Right lung (tissue), 2 donors: ENCODE measurements at regions not wholly inside any gene's neighbourhood (a gene's known extent, or its start where the extent isn't known, plus 50 kb on each side); places are given as distances from the start of the nearest gene placed in this dataset.
"Not testable (repeated sequence)": the region's sequence is repeated elsewhere in the genome, so short reads cannot be mapped to it uniquely, and the experiment has no call there.

Experiments used
- DNase-seq, 2 donors: peaks; one replicate each; pipeline ENCODE4 v3.0.0-alpha.2; 2013

DNA sequence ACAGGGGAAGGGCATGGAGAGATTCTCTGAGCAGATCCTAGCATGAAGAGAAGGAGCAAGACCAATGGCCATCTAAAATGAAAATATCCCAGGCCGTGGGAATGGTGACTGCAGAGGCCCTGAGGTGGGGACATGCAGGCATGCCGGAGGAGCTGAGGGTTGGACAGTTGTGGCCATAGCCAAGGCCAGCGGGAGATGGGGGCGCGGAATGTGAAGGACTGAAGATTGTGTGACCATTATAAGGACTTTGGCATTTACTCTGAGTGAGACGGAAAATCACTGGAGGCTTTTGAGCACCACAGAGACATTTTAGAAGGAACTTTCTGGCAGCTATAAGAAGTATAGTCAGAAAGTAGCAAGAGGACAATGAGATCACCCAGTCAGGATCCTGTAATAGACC is 341.1 kb downstream of the SFMBT2 start:
- DNase-seq, result no peak

DNA sequence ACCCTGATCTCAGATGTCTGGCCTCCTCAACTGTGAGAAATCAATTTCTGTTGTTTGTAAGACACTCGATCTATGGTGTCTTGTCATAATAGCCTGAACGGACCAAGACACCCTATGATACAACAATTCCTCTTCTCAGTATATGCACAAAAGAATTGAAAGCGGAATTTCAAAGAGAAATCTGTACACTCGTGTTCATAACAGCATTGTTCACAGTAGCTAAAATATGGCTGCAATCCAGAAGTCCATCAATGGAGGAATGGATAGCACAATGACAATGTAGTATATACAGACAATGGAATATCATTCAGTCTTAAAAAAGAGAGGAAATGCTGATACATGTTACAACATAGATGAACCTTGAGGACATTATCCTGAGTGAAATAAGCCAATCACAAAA is 354.6 kb downstream of the SFMBT2 start:
- DNase-seq, result no peak

DNA sequence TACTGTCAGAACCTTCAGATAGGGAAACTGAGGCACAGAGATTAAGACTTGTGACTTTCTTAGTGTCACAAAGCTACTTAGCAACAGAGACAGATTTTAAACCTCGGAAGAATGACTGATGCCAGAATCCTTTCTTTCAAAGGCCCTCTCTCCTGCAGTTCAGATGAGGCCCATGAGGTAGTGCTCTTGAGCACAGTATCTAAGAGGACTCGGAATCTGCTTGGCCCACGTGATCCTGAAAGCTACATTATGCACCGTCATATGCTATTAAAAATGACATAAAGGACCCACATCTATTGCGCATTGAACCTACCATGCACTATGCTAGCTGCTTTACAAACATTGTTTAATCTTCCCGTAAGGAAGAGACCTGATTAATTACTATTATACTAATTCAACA is 355.9 kb downstream of the SFMBT2 start:
- no peak for DNase-seq

DNA sequence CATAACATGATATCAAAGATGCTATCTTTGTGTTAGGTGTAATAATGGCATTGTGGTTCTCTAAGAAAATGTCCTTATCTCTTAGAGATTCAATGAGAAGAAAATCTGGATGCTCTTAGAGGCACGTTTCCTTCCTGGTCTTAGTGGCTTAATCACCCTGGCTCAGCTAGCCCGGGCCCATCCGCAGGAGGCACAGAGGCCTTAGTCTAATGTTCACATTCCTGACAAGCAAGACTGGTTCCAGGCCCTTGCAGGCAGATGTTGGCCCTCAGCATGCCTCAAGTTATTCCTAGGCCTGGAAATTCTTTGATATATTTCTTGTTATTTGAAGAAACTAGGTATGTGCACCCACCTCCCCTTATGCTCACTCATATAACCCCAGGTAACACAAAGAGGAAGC is 357.6 kb downstream of the SFMBT2 start:
- DNase-seq, result no peak

DNA sequence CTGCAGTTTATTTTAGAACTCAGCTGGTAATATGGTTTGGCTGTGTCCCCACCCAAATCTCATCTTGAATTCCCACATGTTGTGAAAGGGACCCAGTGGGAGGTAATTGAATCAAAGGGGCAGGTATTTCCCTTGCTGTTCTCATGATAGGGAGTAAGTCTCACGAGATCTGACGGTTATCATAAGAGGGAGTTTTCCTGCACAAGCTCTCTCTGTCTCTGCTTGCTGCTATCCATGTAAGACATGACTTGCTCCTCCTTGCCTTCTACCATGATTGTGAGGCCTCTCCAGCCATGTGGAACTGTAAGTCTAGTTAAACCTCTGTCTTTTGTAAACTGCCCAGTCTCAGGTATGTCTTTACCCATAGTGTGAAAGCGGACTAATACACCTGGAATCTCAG is 360.8 kb downstream of the SFMBT2 start:
- DNase-seq, result not testable (repeated sequence)

DNA sequence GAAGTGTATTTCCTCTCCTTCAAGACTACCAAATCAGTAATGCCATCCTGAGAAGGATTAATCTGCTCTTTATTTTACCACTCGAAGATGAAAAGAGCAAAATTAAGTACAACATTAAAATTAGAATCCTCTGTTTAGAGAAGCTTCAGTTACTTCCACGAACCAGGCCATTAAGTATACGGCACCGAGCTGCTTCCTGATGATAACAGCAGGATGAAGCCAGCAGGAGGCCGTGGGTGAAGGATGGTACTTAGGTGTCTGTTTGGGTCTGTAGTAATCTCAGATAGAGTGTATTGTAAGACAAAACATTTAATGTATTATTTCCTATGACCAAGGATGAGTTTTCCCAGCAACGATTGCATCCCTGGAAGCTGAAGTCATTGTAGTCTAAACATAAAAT is 362.8 kb downstream of the SFMBT2 start:
- DNase-seq, result no peak

DNA sequence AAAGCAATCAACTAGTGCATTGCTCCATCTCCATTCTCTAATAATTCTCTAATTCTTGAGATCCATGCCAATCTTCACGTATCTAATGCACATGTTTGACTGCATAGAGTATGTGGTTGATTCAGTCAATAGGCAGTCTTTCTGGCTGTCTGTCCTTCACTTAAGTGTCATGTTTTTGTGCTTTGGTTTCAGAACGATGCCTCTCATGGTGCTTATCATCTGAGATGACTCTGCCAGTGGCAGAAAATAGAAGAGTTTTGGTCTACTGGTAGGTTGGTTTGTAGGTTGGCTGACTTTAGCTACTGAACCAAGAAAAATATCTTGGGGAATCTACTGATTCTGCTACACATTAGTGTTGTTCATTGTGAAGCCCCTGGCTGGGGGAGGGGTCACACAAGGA is 364.2 kb downstream of the SFMBT2 start:
- DNase-seq, result no peak

DNA sequence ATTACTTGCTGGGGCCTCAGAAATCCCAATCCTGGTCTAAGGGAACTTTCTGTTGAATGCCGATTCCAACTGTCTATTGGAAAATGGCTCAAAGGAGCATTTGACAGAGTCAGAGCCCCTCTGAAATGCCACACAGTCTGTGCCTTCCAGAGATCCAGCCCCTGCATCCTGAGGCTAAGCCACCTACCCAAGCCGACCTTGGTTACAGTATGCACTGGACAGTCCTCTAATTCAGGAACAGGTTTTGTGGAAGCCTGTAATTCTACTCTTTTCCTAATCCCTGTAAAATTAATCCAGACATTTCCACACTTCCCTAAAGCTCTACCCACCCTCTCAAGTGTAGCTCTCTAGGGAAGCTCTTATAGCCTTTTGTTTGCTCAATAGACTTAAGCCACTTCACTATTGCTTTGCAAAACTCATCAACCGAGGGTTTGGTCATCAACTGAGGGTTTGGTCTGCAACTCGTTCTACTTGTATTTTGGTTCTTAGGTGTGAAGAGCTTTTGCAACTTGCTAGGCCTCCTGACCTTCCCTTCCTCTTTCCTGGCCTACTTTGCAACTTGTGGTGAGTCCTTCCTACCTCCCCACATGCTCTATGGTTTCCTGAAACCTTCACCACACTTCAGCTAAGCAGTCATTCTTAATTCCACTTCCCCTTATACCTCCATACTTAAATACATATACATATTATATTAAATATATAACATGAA is 364.8 kb downstream of the SFMBT2 start:
- DNase-seq, result peak in 1 of 2 donors; percentile 0

DNA sequence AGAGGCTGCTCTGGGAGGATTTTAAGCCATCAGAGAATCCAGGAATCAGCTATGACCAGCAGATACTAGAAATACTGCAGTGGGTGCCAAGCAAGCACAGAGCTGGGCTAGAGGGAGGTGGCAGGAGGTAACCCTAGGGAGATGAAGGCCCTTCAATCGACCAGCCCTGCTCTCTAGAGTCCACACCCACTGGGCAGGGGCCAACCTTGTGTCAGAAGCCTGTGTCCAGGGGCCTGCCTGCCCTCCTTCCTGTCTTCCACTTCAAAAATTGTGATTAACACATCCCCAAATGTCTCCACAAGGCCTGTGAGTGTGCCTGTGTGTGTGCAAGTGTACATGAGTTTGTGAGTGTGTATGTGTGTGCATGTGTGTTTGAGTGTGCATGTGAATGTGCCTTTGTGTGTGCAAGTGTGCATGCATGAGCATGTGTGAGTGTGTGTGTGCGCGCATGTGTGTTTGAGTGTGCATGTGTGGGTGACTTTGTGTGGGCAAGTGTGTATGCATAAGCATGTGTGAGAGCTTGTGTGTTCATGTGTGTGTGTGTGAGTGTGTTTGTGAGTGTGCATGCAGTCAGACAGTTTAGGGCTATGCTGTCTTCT is 367.7 kb downstream of the SFMBT2 start:
- no peak for DNase-seq

DNA sequence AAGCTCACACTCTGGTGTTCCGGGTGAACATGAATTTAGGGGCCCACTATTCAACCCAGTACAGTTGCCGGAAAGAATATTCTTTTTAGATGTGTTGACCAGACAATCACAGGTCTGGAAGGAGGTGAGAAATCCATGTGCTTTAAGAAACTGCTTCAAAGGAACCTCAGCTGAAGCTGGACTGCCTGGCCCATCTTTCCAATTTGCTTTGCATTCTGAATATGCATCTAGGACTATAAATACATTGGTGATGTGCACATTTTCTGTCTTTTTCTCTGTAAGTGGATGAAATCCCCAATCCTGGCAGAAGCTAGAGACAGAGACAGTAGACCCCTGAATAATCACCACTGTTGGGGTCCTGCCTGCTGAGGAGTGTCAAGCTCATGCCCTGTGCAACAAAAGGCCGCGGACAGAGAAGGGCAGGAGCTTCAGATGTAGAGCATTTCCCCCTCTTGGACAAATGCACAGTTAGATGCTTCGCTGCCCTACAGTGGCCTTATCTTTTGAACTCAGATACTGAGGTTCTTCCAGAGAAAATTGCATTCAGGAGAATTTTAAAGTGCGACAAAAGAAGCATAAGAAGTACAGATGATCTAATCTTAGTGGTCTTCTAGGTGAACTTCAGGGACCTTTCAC is 368.3 kb downstream of the SFMBT2 start:
- DNase-seq, result no peak

DNA sequence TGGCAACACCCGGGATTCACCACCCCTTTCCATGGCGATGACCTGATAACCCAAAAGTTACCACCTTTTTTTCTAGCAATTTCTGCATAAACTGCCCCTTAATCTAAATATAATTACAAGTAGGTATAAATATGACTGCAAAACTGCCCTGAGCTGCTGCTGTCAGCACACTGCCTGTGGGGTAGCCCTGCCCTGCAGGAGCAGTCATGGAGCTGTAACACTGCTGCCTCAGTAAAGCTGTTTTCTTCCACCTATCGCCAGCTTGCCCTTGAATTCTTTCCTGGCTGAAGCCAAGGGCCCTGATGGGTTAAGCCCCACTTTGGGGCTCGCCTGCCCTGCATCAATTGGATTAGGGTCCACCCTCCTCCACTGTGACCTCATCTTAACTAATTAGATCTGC is 368.8 kb downstream of the SFMBT2 start:
- DNase-seq, result no peak

DNA sequence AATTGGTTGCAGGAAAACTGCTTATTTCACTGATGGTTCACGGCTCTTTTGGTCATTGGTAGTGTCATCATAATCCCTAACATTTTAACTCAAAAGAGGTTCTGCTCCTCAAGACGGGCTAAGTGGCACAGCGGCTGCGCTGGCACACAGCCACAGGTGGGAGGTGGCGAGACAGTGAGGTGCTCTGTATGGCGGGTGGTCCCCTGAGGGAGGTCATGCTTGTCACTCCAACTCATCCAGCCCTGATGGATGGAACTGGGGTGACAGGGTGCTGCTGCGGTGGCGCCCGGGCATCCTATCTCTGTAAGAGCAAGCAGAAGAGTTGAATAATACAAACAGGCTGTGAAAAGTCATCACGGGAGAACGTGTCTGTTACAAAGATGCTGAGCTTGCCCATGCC is 370.2 kb downstream of the SFMBT2 start:
- no peak for DNase-seq

DNA sequence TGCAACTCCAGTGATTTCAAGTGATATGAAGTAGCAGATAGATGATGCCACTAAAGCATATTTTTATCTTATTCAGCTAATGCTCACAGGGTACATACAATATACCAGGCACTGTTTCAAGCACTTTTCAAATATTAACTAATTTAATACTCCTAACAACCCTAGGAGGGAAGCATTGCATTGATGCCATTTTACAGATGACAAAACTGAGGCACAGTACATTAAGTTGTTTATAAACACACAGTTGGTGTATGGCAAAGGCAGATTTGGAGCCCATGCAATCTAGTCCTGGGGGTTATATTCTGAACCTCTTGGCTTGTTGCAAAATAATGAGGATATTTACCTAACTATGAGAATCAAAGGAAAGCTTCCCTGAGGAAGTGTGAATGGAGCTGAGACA is 371.0 kb downstream of the SFMBT2 start:
- no peak for DNase-seq

DNA sequence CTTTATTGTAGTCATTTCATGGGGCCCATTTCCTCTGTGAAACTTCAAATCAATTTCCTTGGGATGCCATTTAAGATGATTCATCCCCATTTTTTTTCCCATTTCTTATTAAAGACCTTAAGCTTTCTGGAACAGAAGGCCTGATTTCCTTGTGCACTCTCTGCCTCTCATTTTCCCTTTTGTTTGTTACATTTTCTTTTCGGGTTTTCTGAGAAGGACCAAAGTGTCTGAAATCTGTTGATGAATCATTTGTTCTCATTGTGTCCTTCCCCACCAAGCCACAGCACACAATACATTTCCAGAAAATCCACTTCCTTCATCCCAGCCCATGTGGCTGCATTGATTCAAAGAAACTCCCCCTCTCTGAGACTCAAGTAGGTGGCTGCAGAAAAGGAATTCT is 372.4 kb downstream of the SFMBT2 start:
- DNase-seq, result no peak

DNA sequence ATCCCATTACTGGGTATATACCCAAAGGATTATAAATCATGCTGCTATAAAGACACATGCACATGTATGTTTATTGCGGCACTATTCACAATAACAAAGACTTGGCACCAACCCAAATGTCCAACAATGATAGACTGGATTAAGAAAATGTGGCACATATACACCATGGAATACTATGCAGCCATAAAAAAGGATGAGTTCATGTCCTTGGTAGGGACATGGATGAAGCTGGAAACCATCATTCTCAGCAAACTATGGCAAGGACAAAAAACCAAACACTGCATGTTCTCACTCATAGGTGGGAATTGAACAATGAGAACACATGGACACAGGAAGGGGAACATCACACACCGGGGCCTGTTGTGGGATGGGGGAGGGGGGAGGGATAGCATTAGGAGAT is 373.4 kb downstream of the SFMBT2 start:
- DNase-seq, result not testable (repeated sequence)

DNA sequence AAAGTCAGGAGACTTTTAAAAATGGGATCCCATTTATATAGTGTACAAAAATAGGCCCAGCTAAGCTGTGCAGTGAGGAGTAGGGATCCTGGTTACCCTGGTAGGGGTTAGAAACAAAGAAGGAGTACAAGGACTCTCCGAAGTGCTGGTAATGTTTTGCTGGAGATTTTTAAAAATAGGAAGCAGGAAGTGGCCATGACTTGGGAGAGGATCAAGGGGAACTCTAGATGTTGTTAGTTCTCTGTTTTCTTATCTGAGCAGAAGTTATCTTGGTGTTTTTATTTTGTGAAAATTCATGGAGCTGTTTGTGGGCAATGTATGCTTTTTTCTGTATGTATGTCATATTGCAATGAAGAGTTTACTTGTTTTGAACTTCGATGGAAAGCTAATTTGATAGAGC is 373.9 kb downstream of the SFMBT2 start:
- DNase-seq, result no peak

DNA sequence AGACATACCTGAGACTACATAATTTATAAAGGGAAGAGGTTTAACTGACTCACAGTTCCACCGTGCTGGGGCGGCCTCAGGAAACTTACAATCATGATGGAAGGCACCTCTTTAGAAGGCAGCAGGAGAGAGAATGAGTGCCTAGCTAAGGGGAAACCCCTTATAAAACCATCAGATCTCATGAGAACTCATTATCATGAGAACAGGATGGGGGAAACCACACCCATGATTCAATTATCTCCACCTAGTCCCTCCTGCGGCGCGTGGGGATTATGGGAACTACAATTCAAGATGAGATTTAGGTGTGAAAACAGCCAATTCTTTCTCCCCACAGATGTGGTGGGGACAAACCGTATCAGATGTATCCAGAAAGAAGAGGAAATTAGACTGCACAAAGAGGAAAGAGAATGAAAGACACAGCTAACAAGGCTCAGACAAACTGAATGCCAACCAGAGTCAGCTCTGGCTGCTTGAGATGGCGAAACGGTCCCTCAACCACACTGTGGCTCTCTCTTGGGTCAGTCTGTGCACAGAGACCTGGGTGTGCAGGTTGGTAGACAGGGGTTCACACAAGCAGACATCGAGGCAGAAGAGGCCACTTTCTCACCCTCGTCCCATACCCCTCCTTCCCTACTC is 375.6 kb downstream of the SFMBT2 start:
- DNase-seq, result no peak

DNA sequence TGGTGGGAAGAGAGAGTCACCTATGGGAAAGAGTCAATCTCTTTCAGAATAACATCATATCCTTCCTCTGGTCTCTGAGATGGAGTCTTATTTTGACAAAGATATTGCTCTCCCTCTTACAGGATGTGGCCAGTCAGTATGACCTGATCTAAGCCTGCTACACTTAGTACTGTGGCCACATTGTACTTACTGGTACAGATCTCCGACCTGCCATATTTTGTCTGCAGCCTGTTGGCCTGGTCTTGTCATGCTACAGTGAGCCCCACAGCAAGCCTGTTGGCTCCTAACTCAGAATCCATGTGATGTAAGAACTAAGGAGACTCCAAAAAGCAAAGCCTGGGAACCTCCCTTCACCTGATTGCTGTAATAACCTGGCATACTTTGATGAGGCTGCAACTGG is 377.8 kb downstream of the SFMBT2 start:
- no peak for DNase-seq

DNA sequence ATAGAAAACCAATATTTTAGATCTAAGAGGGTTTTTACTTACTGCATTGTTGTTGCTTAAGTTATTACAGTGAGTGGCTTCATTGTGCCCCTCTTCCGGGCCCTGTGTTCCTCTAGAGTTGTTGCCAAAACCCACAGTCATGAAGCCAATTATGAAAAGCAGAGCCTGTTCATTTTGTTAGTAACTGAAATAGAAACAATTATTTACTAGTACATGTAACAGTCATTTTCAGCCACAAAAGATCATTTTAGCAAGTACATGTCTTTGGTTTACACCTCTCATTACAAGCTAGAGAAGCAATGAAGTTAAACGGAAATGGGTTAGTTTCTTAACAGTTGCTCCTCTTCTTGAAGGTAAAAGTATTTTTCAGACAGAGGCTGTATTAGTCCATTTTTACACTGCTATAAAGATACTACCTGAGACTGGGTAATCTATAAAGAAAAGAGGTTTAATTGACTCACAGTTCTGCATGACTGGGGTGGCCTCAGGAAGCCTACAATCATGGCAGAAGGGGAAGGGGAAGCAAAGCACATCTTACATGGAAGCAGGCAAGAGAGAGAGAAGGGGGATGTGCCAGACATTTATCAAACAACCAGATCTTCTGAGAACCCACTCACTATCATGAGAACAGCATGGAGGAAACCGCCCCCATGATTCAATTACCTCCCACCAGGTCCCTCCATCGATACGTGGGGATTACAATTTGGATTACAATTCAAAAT is 380.5 kb downstream of the SFMBT2 start:
- DNase-seq, result no peak

DNA sequence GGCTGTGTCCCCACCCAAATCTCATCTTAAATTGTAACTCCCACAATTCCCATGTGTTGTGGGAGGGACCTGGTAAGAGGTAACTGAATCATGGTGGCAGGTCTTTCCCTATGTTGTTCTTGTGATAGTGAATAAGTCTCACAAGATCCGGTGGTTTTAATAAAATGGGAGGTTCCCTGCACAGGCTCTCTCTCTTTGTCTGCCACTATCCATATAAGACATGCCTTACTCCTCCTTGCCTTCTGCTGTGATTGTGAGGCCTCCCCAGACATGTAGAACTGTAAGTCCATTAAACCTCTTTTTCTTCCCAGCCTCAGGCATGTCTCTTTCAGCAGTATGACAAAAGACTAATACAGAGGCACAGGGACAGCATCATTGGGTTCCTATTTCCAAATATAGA is 381.2 kb downstream of the SFMBT2 start:
- DNase-seq, result no peak

DNA sequence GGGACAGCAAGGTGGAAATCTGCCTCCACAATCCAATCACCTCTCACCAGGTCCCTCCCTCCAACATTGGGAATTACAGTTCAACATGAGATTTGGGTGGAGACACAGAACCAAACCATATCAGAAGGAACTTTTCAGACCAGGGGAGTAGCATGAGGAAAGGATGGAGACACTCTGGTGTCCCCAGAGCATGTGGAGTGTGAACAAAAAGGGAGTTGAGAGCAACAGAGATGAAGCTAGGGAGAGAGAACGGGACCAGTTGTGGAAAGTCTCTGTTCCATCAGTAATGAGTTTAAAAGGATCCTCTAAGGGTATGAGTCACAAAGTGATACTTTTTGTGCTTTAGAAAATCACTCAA is 382.0 kb downstream of the SFMBT2 start:
- DNase-seq, result no peak
